PC-9 (cell line): ENCODE measurements at regions not wholly inside any gene's neighbourhood (a gene's known extent, or its start where the extent isn't known, plus 50 kb on each side); places are given as distances from the start of the nearest gene placed in this dataset.

Source experiments
- EZH2 ChIP-seq: fragments of 200-600 bp; sonication (generic); IDR thresholded peaks from 2 replicates; pipeline ENCODE4 v1.8.0; 2017; ENCODE audit warnings: antibody characterized with exemption, low read depth
- TF ChIP-seq, protein P1 (sequence below): fragments of 200-600 bp; sonication (generic); conservative IDR thresholded peaks from 2 replicates; pipeline ENCODE4 v1.6.1; 2017; ENCODE audit warnings: mixed run types, antibody characterized with exemption, mild to moderate bottlenecking, moderate library complexity

DNA sequence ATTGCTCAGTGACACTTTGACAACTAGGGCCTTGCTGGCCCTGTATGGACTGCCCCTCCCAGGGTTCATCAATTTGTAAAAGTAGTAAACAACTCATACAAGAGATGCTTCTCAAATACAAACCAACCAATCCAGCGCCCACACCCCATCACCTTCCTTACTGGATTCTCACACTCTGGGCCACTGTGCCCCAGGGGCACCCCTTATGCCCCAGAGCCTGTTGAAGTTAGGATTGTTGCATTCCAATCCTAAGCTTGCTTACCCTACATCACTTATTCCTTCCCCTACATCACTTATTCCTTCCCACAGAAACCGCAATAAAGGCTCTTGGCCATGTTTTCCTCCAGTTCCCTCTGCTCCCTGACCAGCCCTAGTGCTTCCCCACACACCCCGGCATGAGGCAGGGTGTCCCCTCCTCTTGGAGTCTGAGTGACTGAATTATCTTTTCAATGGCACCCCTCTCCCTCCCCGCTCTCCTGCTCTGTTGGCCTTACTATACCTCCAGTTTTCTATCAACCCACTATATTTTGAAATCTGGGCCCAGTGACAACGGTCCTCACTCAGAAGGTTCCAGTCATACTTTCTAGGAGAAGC, 182.4 kb upstream of the S1PR3 start:
- no peak for TF ChIP-seq EZH2
- TF ChIP-seq, protein P1, sequence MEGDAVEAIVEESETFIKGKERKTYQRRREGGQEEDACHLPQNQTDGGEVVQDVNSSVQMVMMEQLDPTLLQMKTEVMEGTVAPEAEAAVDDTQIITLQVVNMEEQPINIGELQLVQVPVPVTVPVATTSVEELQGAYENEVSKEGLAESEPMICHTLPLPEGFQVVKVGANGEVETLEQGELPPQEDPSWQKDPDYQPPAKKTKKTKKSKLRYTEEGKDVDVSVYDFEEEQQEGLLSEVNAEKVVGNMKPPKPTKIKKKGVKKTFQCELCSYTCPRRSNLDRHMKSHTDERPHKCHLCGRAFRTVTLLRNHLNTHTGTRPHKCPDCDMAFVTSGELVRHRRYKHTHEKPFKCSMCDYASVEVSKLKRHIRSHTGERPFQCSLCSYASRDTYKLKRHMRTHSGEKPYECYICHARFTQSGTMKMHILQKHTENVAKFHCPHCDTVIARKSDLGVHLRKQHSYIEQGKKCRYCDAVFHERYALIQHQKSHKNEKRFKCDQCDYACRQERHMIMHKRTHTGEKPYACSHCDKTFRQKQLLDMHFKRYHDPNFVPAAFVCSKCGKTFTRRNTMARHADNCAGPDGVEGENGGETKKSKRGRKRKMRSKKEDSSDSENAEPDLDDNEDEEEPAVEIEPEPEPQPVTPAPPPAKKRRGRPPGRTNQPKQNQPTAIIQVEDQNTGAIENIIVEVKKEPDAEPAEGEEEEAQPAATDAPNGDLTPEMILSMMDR, result no peak
